ENCODE measurements at regions not wholly inside any gene's neighbourhood (a gene's known extent, or its start where the extent isn't known, plus 50 kb on each side); places are given as distances from the start of the nearest gene placed in this dataset.
A peak's percentile ranks its signal among the peaks of the same experiment; 100 is the strongest.
"Not testable (repeated sequence)": the region's sequence is repeated elsewhere in the genome, so short reads cannot be mapped to it uniquely, and the experiment has no call there.

DNA sequence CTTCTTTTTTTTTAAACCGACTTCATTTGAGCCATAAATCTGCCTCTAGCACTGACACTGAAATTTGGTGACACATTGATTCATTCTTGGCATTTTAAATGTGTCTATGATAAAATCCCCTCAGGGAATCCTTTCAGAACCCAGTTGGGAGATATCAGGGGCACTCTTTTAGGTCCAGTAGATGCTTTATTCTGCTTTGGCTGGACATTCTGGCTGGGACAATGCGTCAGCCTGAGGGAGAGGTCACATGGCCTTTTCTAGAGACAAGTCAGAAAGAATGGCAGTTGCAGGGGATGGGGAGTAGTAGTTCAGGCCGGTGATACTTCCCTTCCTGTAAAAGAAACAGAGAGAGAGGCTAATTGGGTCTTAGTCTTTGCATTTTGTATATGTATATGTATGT lies 63.1 kb downstream of the TRIM43 start:
- H3K4me3 ChIP-seq (ENCODE audit: low read depth, low read length); in situ Hi-C loops (cut with HindIII; ENCODE audit: low sequenced_read_pairs); DNase-seq (ENCODE audit: low read depth, low spot score): not testable (repeated sequence)

DNA sequence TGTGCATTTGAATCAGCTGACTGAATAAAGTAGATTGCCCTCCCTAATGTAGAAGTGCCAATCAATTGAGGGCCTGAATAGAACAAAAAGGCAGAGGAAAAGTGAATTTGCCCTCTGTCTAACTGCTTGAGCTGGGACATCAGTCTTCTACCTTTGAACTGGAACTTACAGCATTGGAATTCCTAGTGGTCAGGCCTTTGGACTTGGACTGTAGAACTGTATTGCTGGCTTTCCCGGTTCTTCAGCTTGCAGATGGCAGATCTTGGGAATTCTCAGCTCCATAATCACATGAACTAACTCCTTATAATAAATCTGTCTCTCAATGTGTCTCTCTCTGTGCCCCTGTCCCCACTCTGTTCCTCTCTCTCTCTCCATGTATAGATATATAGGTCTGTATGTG lies 64.8 kb downstream of the TRIM43 start:
- H3K4me3 ChIP-seq (ENCODE audit: low read depth, low read length); DNase-seq (ENCODE audit: low read depth, low spot score); in situ Hi-C loops (cut with HindIII; ENCODE audit: low sequenced_read_pairs): not testable (repeated sequence)

DNA sequence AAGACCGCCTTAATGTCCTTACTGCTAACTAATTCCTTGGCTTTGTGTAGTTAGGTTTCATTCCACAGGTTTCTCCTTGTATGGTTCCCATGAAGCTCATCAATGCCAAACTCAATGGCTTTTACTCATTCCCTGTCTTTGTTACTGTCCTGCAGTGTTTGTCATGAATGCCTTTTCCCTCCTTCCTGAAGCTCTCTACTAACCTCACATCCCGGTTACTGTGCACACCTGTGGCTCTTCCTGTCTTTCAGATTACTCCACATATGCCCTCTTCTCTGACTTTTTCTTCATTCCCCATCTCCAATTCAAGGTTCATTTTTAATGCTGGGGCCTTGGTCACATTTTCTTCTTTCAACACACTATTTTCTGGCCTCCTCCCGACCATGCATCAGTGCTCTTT lies 66.1 kb downstream of the TRIM43 start:
- in situ Hi-C loops (cut with HindIII; ENCODE audit: low sequenced_read_pairs); H3K4me3 ChIP-seq (ENCODE audit: low read depth, low read length); DNase-seq (ENCODE audit: low read depth, low spot score): not testable (repeated sequence)

DNA sequence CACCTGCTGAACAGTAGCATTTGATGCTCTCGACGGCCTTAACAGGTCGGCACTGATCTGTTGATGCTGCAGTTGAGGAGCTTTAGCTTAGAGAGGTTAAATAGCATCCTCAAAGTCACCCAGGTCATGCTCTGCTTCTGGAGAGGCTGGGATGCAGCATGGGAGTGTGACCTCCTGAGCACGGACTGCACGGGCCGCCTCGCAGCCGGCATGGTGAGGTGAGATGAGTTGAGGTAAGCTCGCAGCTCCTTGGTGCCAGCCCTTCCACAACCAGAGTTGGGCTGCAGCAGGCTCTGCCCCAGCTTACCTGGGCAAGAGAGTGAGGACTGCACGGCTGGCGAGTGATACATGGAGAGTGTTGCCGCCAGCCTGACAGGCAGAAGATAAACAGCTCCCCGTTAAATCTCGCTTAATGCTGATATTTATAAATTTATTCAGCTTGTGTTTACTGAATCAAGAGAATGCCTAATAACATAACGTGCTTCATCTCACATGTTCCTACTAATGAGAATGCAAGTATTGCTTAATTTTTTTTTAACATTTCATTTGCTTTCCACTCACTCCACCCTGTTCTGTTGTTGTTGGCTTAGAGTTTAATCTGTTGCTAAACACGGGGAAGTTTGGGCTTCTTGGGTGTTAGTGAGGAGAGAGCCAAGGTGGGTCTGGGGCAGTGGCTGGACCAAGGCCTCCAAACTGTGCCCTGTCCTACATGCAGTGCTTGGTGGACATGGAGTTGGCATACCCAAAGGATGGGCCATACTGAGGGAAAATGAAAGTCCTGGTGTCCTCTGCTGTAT lies 69.2 kb downstream of the TRIM43 start:
- in situ Hi-C loops (cut with HindIII; ENCODE audit: low sequenced_read_pairs); DNase-seq (ENCODE audit: low read depth, low spot score); H3K4me3 ChIP-seq (ENCODE audit: low read depth, low read length): not testable (repeated sequence)

DNA sequence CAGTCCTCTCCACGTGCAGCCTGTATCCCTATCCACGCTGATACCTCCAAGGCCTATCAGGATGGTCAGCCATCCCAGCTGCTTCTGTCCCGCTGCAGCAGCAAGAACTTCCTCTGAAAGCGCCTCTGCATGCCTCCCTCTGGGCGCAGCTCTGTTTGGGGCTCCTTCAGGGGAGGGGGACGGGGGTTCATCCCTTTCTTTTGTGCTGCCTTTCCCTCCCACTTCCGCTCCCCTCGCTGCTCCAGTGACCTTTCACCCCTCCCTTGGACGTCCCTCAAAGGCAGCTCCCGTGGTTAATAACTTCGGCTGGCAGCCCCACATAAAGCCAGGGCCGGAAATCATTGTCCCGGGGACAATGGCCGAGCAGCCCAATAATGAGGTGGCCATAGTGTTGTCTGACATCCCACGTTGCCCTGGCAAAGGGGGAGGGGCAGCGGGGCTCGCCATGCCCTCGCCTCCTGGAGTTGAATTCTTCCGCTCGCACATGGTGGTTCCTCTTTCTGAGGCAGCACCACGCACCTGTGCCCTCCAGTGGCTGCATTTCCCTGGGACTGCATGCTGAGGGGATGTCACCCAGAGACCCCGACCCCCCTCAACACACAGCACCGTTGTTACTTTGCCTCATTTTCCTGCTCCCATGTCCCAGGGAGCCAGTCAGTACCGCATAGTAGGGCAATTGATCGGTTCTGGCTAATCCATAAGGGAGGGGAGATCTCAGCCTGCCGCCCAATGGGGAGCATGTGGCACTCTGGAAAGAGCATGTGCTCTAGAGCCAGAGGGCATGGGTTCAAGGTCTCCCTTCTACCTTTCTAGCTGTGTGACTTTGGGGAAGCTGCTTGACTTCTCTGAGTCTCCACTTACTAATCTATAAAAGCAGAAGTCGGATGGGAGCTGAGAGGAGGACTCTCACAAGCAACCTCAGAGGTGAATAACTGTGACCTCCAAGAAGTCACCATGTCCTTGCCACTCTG lies 72.0 kb downstream of the TRIM43 start:
- DNase-seq (ENCODE audit: low read depth, low spot score); H3K4me3 ChIP-seq (ENCODE audit: low read depth, low read length); in situ Hi-C loops (cut with HindIII; ENCODE audit: low sequenced_read_pairs): not testable (repeated sequence)

DNA sequence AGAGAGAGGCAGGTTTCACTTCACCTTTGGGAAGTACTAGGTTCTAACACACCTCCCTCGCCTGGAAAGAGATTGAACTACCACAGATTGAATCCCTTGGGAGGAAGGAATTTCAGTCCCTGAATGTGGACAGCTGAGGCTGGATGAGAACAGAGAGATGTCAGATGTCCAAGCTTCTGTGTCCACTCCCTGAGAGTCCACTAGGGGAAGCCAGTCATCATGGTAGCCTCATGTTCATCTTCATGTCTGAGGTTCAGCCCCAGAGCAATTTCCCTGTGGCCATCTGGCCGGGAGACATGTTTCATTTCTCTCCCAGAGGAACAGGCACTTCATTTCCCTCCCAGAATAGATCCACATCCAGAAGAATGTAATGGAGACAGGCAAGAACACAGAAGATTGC lies 74.8 kb downstream of the TRIM43 start:
- DNase-seq (ENCODE audit: low read depth, low spot score); H3K4me3 ChIP-seq (ENCODE audit: low read depth, low read length); in situ Hi-C loops (cut with HindIII; ENCODE audit: low sequenced_read_pairs): not testable (repeated sequence)
- TF ChIP-seq, protein P1, sequence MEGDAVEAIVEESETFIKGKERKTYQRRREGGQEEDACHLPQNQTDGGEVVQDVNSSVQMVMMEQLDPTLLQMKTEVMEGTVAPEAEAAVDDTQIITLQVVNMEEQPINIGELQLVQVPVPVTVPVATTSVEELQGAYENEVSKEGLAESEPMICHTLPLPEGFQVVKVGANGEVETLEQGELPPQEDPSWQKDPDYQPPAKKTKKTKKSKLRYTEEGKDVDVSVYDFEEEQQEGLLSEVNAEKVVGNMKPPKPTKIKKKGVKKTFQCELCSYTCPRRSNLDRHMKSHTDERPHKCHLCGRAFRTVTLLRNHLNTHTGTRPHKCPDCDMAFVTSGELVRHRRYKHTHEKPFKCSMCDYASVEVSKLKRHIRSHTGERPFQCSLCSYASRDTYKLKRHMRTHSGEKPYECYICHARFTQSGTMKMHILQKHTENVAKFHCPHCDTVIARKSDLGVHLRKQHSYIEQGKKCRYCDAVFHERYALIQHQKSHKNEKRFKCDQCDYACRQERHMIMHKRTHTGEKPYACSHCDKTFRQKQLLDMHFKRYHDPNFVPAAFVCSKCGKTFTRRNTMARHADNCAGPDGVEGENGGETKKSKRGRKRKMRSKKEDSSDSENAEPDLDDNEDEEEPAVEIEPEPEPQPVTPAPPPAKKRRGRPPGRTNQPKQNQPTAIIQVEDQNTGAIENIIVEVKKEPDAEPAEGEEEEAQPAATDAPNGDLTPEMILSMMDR (IDR thresholded peaks at IDR 0.05; ENCODE audit: low read depth, low read length), result peak; percentile 32

DNA sequence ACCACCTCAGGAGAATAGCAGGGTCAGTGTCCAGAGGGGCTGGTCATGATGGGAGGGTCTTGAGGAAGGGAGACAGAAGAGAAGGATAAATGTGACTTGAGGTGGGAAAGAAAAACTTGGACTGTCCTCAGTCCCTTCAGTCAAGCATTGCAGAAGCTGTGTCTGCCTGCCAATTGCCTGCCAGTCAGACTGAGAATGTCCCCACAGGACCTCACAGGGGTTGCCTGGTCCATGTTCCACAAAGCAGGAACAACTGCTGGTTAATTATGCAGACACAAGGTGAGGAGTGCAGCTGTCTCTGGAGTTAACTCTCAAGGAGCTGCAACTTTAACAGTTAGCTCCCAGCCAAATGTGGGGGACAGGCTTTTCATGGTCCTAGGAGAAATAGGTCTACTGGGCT lies 75.7 kb downstream of the TRIM43 start:
- TF ChIP-seq, protein P1 (IDR thresholded peaks at IDR 0.05; ENCODE audit: low read depth, low read length), result no peak
- in situ Hi-C loops (cut with HindIII; ENCODE audit: low sequenced_read_pairs), result no loop called here
- no peak for DNase-seq (ENCODE audit: low read depth, low spot score)
- no peak overlapping the region for H3K4me3 ChIP-seq (ENCODE audit: low read depth, low read length)

DNA sequence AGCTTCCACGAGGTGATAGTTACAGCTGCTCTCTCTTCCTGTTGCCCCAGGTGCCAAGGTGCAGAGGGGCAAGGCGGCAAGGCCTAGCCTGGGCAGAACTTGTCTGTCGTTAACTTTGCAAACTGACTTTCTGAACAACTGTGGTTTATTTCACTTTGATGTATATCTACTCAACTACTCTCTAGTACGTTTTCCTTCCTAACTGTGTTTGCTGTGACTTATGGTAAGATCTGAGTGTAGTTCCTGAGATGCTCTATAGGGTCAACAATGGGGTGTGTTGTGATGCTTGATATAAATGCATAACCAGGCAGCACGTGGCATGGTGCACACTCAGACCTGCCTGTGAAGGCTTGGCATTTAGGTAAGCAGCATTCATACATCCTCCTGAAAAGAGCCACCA lies 77.1 kb downstream of the TRIM43 start:
- H3K4me3 ChIP-seq (ENCODE audit: low read depth, low read length); in situ Hi-C loops (cut with HindIII; ENCODE audit: low sequenced_read_pairs); DNase-seq (ENCODE audit: low read depth, low spot score): not testable (repeated sequence)

DNA sequence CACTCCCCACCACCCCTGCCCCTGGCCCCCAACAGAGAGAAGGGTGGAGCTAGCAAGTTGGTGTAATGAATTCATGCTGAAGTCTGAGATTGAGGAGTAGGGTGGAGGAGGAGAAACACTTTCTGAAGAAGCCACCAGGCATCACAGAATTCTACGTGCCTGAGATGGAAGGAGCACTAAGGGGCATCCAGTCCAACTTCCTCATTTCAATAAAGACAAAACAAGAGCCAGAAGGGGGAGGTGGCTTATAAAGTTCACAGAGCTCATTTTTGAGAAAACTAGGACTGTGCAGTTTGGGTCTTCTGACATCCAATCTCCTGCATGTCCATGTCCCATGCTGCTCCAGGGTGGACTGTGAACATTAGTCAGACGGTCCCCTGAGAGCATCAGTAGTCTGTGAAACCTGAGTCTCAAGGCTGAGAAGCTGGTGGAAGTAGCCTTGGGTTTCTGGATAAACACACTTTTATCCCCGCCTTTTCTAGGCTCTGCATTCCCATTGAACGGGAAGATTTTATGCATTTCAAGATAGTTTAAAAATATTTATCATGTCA lies 77.7 kb downstream of the TRIM43 start:
- in situ Hi-C loops (cut with HindIII; ENCODE audit: low sequenced_read_pairs), result no loop called here
- TF ChIP-seq, protein P1 (IDR thresholded peaks at IDR 0.05; ENCODE audit: low read depth, low read length), result no peak
- H3K4me3 ChIP-seq (ENCODE audit: low read depth, low read length), result no peak overlapping the region
- DNase-seq (ENCODE audit: low read depth, low spot score), result peak; percentile 43
